HG03469 (cell line): ENCODE measurements at regions not wholly inside any gene's neighbourhood (a gene's known extent, or its start where the extent isn't known, plus 50 kb on each side); places are given as distances from the start of the nearest gene placed in this dataset.
"Not testable (repeated sequence)": the region's sequence is repeated elsewhere in the genome, so short reads cannot be mapped to it uniquely, and the experiment has no call there.

Experiments
- ATAC-seq: cut with Tn5 transposase; IDR thresholded peaks from one replicate; pipeline ENCODE4 v1.9.1; 2021; ENCODE audit warnings: mild to moderate bottlenecking, moderate library complexity, moderate number of reproducible peaks; ENCODE audit not compliant: unreplicated experiment

- no peak for ATAC-seq
Measured at GRCh38 chr4:188717661-188718060, 578.4 kb downstream of the TRIML1 start.

- no peak for ATAC-seq
Measured at GRCh38 chr4:188719794-188720193, 580.6 kb downstream of the TRIML1 start.

DNA sequence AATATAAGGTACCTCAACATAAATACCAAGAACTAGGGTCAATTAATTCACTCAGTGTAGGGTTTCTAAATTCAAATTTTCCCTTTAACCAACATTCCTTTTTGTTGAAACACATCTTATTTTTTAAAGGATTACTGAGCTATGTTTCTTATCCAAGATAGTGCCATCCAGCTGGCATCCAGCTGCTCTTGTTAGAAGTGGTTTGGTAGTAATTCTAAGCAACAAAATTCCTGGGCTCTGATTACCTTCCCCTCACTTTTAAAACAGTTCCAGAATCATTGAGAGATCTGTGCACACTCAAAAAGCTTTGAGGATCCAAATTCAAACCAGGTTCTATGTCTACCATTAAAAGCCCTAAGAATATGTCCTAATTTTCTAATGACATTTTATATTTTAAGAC is 583.7 kb downstream of the TRIML1 start:
- no peak for ATAC-seq

GRCh38 chr4:188727746-188728145 is 588.5 kb downstream of the TRIML1 start:
- no peak for ATAC-seq

DNA sequence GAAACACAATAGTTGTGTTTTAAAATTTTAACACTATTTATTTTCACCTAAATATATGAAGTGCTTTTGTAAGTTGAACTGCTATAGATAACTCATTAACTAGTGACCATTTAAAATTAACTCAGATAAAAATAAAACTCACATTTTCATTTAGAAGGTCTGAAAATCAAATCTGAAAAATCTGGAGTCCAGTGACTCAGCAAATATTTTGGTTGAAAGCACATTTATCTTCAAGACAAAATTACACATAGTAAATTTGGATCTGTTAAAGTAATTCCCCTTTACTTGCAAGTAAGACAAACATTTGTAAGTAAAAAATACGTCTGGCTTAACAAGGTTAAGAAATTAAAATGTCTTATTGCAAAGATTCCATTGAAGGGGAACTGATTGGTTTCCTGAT is 589.1 kb downstream of the TRIML1 start:
- ATAC-seq = no peak

GRCh38 chr4:188732131-188732530 is 592.9 kb downstream of the TRIML1 start:
- no peak for ATAC-seq

GRCh38 chr4:188735082-188735481 is 595.8 kb downstream of the TRIML1 start:
- ATAC-seq = no peak

GRCh38 chr4:188737251-188738002 is 598.2 kb downstream of the TRIML1 start:
- ATAC-seq = no peak

- not testable (repeated sequence) for ATAC-seq
Measured at GRCh38 chr4:188738290-188738689, 599.0 kb downstream of the TRIML1 start.

DNA sequence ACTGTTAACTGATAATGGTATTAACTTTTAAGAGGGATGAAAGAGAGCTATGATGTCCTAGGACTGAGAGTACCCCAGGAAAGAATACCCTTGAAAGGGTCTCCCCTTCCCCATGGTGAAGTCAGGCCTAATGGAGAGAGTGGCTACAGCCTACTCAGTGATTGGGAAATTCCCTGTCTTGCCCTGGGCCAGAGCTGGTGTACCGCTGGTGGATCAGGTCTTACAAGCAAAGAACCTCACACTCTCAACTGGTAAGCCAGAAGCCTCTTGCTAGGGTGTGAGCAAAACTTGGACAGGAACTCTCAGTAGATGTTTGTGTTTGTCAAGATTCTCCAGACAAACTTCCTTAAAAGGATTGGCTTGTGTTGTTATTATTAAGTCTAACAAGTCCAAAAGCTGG is 600.9 kb downstream of the TRIML1 start:
- ATAC-seq = not testable (repeated sequence)

DNA sequence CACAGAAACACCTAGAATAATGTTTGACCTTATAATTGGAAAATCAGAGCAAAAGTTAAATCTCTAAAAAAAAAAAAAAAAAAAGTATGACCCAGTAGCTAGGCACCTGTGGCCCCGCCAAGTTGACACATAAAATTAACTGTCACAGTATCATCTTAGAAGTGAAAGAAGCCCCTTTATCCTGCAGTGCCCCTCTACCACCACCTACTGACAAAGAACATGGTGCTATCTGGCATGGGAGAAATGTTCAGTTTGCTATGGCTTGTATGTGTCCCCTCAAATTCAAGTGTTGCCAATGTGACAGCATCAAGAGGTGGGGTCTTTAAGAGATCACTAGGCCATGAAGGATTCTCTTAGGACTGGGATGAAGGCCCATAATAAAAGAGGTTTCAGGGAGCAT is 601.5 kb downstream of the TRIML1 start:
- ATAC-seq = not testable (repeated sequence)

DNA sequence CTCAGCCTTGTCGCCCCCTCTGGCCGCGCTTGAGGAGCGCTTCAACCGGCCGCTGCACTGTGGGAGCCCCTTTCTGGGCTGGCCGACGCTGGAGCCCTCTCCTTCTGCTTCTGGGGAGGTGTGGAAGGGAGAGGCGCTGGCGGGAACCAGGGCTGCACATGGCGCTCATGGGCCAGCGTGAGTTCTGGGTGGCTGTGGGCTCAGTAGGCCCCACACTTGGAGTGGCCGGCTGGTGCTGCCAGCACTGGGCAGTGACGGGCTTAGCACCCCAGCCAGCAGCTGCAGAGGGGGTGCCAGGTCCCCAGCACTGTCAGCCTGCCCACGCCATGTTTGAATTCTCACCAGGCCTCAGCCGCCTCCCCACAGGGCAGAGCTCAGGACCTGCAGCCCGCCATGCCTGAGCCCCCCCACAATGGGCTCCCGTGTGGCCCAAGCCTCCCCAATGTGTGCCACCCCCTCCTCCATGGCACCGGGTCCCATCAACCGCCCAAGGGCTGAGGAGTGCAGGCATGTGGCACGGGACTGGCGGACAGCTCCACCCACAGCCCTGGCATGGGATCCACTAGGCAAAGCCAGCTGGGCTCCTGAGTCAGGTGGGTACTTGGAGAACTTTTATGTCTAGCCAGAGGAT is 615.2 kb downstream of the TRIML1 start:
- no peak for ATAC-seq

DNA sequence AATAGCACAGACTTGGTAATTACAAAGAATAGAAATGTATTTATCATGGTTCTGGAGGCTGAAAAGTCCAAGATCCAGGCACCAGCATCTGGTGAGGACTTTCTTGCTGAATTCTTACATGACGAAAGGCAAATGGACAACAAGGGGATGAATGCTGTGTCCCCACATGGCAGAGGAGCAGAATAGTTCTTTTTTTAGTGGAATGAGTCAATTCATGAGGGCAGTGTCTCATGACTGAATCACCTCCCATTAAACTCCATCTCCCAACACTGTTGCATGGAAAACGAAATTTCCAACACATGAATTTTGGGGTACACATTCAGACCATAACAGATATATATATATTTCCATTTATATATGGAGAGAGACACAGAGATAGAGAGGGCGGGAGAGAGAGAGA is 628.3 kb downstream of the TRIML1 start:
- ATAC-seq = no peak

DNA sequence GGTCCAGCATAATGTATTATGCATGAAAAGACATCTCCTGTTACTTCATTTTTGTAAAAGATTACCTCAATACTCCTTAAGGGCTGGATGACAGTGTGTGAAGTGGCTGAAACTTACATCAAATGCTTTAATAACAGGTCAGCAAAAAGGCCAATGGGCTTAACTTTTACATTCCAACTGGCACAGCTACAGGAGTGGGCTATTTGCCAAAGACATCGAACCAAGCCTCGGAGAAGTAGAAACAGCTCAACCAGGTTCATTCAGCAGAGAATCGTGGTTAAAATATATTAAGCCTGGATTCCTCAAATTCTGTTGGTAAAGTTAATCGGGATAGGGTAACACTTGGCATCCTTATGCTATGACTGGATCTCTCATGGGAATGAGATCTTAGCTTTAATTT is 639.7 kb downstream of the TRIML1 start:
- no peak for ATAC-seq

DNA sequence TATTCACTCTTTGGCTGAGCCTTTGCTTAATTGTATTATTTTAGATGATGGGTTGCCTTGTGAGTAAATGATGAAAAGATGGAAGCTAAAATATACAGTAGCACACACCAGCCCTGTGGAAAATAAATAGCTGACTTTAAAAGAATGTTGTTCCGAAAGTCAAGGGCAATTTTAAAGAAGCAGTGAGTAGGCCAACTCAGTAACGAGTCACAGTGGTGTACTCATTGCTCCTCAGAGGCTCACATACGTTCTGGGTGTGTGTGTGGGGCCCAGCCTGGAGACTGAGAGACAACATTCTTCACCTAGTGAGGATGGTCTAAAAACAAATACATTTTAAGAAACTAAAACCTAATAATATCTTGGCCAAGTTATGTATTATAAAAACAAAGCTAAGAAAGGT is 640.3 kb downstream of the TRIML1 start:
- no peak for ATAC-seq

DNA sequence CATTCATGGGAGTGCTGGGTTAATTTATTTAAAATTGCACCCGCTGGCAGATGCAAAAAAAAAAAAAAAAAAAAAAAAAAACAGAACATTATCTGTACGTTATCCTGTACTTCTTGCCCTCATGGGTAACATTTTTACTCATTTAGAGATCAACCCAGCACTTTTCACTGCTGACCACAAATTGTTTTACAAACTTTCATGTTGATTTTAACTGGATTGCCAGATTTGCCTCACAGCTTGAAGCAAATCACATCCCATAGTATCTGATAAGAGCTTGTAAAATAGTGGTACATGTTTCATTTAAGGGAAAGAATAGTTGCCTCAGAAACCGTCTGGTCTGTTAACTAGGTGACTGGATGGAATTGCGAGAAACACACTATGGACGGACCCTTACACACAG is 640.8 kb downstream of the TRIML1 start:
- ATAC-seq = no peak

DNA sequence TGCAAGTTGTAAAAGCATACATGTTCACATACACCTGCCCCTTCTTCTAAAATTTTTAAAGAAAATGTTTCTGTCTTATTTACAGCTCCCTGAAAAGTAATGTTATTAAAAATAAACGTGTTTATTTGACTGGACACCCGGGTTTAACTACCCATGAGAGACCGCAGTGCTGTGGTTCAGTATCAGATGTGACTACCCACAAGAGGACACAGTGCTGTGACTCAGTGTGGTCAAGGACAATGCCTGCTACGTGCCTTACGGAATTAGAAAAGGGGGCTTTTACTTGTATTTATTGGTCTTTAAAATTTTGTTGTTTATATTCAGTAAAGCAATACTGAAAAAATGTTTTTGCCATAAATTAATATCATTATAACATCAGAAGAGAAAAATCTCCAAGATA is 641.4 kb downstream of the TRIML1 start:
- ATAC-seq = no peak

- ATAC-seq = no peak
Measured at GRCh38 chr4:188781655-188782054, 642.4 kb downstream of the TRIML1 start.

GRCh38 chr4:188783175-188783574 is 643.9 kb downstream of the TRIML1 start:
- no peak for ATAC-seq

DNA sequence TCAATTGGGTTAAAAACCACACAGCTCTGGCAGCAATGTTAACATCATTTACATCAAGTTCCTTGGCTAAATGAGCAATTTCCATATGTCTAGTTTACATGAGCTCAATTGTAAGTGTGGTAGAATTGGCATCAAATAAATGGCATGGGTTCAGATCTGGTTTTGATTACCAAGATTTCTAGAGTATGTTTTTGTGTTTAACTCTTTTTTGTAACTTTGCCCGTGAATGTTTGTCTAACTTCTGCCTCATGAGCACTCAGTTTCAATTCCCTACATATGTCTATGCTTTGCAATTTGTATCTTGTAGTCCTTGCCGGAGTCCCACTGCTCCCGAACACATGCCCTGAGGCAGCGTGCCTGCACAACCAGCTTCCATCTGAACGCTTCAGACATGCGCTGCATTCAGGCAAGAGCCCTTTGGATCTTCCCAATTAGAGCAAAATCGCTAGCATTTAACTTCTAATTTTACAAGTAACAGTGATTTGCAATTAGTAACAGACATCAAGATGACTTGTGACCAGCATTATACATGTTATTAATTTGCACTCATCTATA is 644.4 kb downstream of the TRIML1 start:
- ATAC-seq = no peak

- ATAC-seq = not testable (repeated sequence)
Measured at GRCh38 chr4:188796600-188796999, 657.4 kb downstream of the TRIML1 start.

DNA sequence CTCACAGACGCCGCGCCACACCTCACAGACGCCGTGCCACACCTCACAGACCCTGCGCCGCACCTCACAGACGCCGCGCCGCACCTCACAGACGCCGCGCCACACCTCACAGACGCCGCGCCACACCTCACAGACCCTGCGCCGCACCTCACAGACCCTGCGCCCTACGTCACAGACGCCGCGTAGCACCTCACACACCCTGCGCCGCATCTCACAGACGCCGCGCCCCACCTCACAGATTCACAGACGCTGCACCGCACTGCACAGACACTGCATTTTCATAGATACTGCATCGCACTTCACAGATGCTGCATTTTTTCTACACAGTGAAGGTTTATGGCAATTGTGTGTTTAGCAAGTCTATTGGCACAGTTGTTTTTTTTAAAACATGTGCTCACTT is 657.8 kb downstream of the TRIML1 start:
- ATAC-seq = not testable (repeated sequence)
